B cell (primary cell): ENCODE measurements at regions not wholly inside any gene's neighbourhood (a gene's known extent, or its start where the extent isn't known, plus 50 kb on each side); places are given as distances from the start of the nearest gene placed in this dataset.
"Not testable (repeated sequence)": the region's sequence is repeated elsewhere in the genome, so short reads cannot be mapped to it uniquely, and the experiment has no call there.

ENCODE experiments used
- ATAC-seq: fragments of 200-7000 bp; cut with Tn5 transposase; one replicate; pipeline ENCODE4 v1.10.0; 2021; ENCODE audit warnings: low read depth, mild to moderate bottlenecking, moderate number of reproducible peaks, moderate library complexity
- CTCF ChIA-PET: fragments of 350-600 bp; sonication (Branson Sonifier 250); formaldehyde crosslinking; loops from one replicate; lab custom pipeline; 2021; ENCODE audit warnings: antibody characterized with exemption, inconsistent platforms; lab: Charles Lee
- POLR2A ChIA-PET: fragments of 350-600 bp; sonication (Branson Sonifier 250); formaldehyde crosslinking; loops from one replicate; lab custom pipeline; 2021; ENCODE audit warnings: antibody characterized with exemption; lab: Charles Lee
- DNase-seq: peaks from one replicate; pipeline ENCODE4 v3.0.0; 2013
- H2AFZ ChIP-seq: 2 replicates; pipeline ENCODE4 v1.6.1; 2012; ENCODE audit warnings: mild to moderate bottlenecking, low read depth, low read length; ENCODE audit not compliant: insufficient read depth, poor library complexity, severe bottlenecking
- H3K27ac ChIP-seq, 2 donors: 1 replicate in 1 of 2; 2 replicates in 1 of 2; pipeline ENCODE4 v1.5.1; 2012 to 2013; ENCODE audit warnings: low read length in 2 of 2, mild to moderate bottlenecking in 2 of 2, moderate library complexity in 1 of 2
- H3K27me3 ChIP-seq, 4 experiments: fragments of 200-600 bp in 1 of 4; sonication (generic) in 1 of 4; replicated peaks in 1 of 4; 1 replicate in 2 of 4; 2 replicates in 2 of 4; pipeline versions ENCODE4 v1.6.1 to v1.7.0; 2013 to 2016; ENCODE audit warnings: low read length in 3 of 4, mild to moderate bottlenecking in 2 of 4, mixed read lengths in 1 of 4, moderate library complexity in 1 of 4; ENCODE audit not compliant: insufficient read depth in 4 of 4, control insufficient read depth in 3 of 4; ENCODE audit errors: control extremely low read depth in 1 of 4
- H3K36me3 ChIP-seq, 2 experiments: replicated peaks in 1 of 2; 1 replicate in 1 of 2; 2 replicates in 1 of 2; pipeline versions ENCODE4 v1.6.1 to v1.7.1; 2013; ENCODE audit warnings: low read length in 1 of 2; ENCODE audit not compliant: insufficient read depth in 2 of 2, control insufficient read depth in 1 of 2; ENCODE audit errors: control extremely low read depth in 1 of 2, extremely low read depth in 1 of 2
- H3K4me1 ChIP-seq, 2 donors: fragments of 200-600 bp in 1 of 2; sonication (generic) in 1 of 2; 1 replicate in 1 of 2; 2 replicates in 1 of 2; pipeline versions ENCODE4 v1.5.1 to v1.6.1; 2013 to 2017; ENCODE audit warnings: low read length in 2 of 2; ENCODE audit not compliant: control insufficient read depth in 2 of 2, insufficient read depth in 2 of 2
- H3K4me2 ChIP-seq: replicated peaks from 2 replicates; pipeline ENCODE3; 2012; ENCODE audit warnings: mild to moderate bottlenecking, low read depth, low read length; ENCODE audit not compliant: poor library complexity, severe bottlenecking
- H3K4me3 ChIP-seq, 5 experiments: fragments of 200-600 bp in 1 of 5; sonication (generic) in 1 of 5; 1 replicate in 3 of 5; 2 replicates in 2 of 5; pipeline versions ENCODE4 v1.5.1 to v1.7.0; 2011 to 2016; ENCODE audit warnings: low read length in 4 of 5, mild to moderate bottlenecking in 4 of 5, low read depth in 2 of 5, control low read depth in 1 of 5, moderate library complexity in 1 of 5; ENCODE audit not compliant: insufficient read depth in 1 of 5; ENCODE audit errors: control extremely low read depth in 1 of 5, extremely low read depth in 1 of 5
- H3K79me2 ChIP-seq: fragments of 200-600 bp; sonication (generic); one replicate; pipeline ENCODE4 v1.6.0; 2016; ENCODE audit warnings: low read length; ENCODE audit not compliant: control insufficient read depth, insufficient read depth
- H3K9ac ChIP-seq: fragments of 200-600 bp; sonication (generic); 2 replicates; pipeline ENCODE4 v1.6.1; 2017; ENCODE audit warnings: mild to moderate bottlenecking, low read length, moderate library complexity
- H3K9me3 ChIP-seq, 3 donors: one replicate each; pipeline versions ENCODE4 v1.6.1 to v1.7.1; 2013; ENCODE audit warnings: low read length in 2 of 3; ENCODE audit not compliant: control insufficient read depth in 2 of 3, insufficient read depth in 1 of 3; ENCODE audit errors: control extremely low read depth in 1 of 3
- H4K20me1 ChIP-seq: 2 replicates; pipeline ENCODE4 v1.6.0; 2012; ENCODE audit warnings: mild to moderate bottlenecking, low read length; ENCODE audit not compliant: insufficient read depth, control insufficient read depth, poor library complexity, severe bottlenecking
- H3K27ac Mint-ChIP-seq: one replicate; pipeline ENCODE4 v1.8.0; 2021; ENCODE audit warnings: mixed read lengths
- H3K27me3 Mint-ChIP-seq: one replicate; pipeline ENCODE4 v1.8.0; 2021; ENCODE audit warnings: mixed read lengths
- H3K4me1 Mint-ChIP-seq: one replicate; pipeline ENCODE4 v1.8.0; 2021; ENCODE audit warnings: mixed read lengths
- H3K4me3 Mint-ChIP-seq: one replicate; pipeline ENCODE4 v1.8.0; 2021; ENCODE audit warnings: mixed read lengths
- H3K9me3 Mint-ChIP-seq: one replicate; pipeline ENCODE4 v1.8.0; 2022; ENCODE audit warnings: mixed read lengths; ENCODE audit not compliant: insufficient read depth
- CTCF ChIP-seq: fragments of 200-600 bp; IDR thresholded peaks from one replicate; pipeline ENCODE4 v1.8.0; 2022; ENCODE audit warnings: antibody characterized with exemption, mild to moderate bottlenecking
- EZH2 ChIP-seq: IDR thresholded peaks from 2 replicates; pipeline ENCODE4 v1.6.1; 2012; ENCODE audit warnings: borderline replicate concordance, low read depth, mild to moderate bottlenecking, moderate library complexity, low read length; ENCODE audit not compliant: insufficient read depth, poor library complexity, severe bottlenecking
- WGBS: methylation state at CpG from one replicate; pipeline ENCODE4 v1.1.5; 2013; ENCODE audit warnings: missing lambda C conversion rate; ENCODE audit not compliant: insufficient coverage; 5-methylcytosine and 5-hydroxymethylcytosine counted together
- intact Hi-C: fragments of 100-400 bp; cut with micrococcal nuclease; formaldehyde crosslinking; loops from one replicate; pipeline ENCODE4 v1.10.0; 2022

- Mint-ChIP-seq H3K9me3 (no peaks in the 10 kb centered on the region), H3K27me3 (no peaks in the 10 kb centered on the region), H3K27ac (no peak overlapping the region), H3K4me3 (no peak overlapping the region), H3K4me1 (no peaks in the 10 kb centered on the region)
- TF ChIP-seq EZH2 (no peak), CTCF (no peak)
- H3K9me3 ChIP-seq: no peaks in the 10 kb centered on the region
- DNase-seq (no peak), ATAC-seq (no peak)
- H3K27ac ChIP-seq: no peak overlapping the region
- WGBS: 94% methylated on average over 3 of the region's 5 CpGs
- no peaks in the 10 kb centered on the region for H3K27me3 ChIP-seq
- H4K20me1 ChIP-seq: no peaks in the 10 kb centered on the region
- ChIA-PET POLR2A (no interaction called here), CTCF (no interaction called here)
- no peak overlapping the region for H2AFZ ChIP-seq
- no peaks in the 10 kb centered on the region for H3K36me3 ChIP-seq
- no peak overlapping the region for H3K9ac ChIP-seq
- no peak overlapping the region for H3K4me2 ChIP-seq
- intact Hi-C loops: no loop called here
- H3K79me2 ChIP-seq: no peaks in the 10 kb centered on the region
- no peak overlapping the region for H3K4me3 ChIP-seq
- H3K4me1 ChIP-seq: no peaks in the 10 kb centered on the region
These were observed 216.8 kb downstream of the BAMBI start for GRCh38 chr10:28894146-28894545.

GRCh38 chr10:28895671-28896070, 218.3 kb downstream of the BAMBI start:
- H3K4me3 Mint-ChIP-seq, CTCF ChIA-PET, H3K9me3 ChIP-seq, H3K9ac ChIP-seq, DNase-seq, intact Hi-C loops, H3K27me3 ChIP-seq, ATAC-seq, H3K4me2 ChIP-seq, H3K27ac Mint-ChIP-seq, POLR2A ChIA-PET, H3K27me3 Mint-ChIP-seq, H3K27ac ChIP-seq, H4K20me1 ChIP-seq, H3K4me3 ChIP-seq, H3K36me3 ChIP-seq, H3K79me2 ChIP-seq, H2AFZ ChIP-seq, H3K9me3 Mint-ChIP-seq, H3K4me1 Mint-ChIP-seq, H3K4me1 ChIP-seq: not testable (repeated sequence)
- 91% methylated on average over 9 of the region's 15 CpGs for WGBS

- H3K36me3 ChIP-seq, H3K4me2 ChIP-seq, H3K27ac Mint-ChIP-seq, H3K9ac ChIP-seq, H3K27ac ChIP-seq, H3K4me3 ChIP-seq, H3K79me2 ChIP-seq, DNase-seq, H3K4me1 ChIP-seq, ATAC-seq, H3K27me3 ChIP-seq, intact Hi-C loops, H3K4me3 Mint-ChIP-seq, CTCF ChIA-PET, H2AFZ ChIP-seq, H3K27me3 Mint-ChIP-seq, H3K9me3 Mint-ChIP-seq, H3K4me1 Mint-ChIP-seq, POLR2A ChIA-PET, H3K9me3 ChIP-seq, H4K20me1 ChIP-seq: not testable (repeated sequence)
- WGBS: 95% methylated on average over 36 of the region's 44 CpGs
These were observed 219.6 kb downstream of the BAMBI start for GRCh38 chr10:28896791-28897409.
